Frontal cortex (tissue), 3 donors: ENCODE measurements at regions not wholly inside any gene's neighbourhood (a gene's known extent, or its start where the extent isn't known, plus 50 kb on each side); places are given as distances from the start of the nearest gene placed in this dataset.

ENCODE experiments used
- DNase-seq, 2 donors: peaks; one replicate each; pipeline ENCODE4 v3.0.0; 2012; ENCODE audit warnings: low spot score in 2 of 2
- FAIRE-seq: peaks from 2 replicates; lab custom pipeline; 2012; peaks lifted over from hg19 to GRCh38; lab: Jason Lieb, UNC
- donor health status: control.
- donor health status: control.
- donor health status: control.

DNA sequence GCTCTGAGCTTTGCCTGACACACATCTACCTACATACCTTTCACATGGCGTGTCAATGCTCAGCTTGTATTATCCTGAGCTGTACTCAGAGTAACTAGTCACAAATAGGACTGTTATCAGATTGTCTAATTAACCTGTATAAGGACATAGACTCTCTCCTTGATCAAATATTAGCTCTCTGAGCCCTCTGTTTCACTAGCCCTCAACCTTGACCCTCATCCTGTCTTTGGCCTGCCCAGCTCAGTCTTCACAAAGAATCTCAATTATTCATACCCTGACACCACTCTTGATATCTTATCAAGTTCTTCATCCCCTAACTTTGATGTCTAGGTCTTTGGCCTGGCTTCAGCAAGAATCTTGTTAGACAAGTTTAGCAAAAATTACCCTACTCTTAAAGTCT is 320.7 kb upstream of the PCDH7 start:
- DNase-seq (no peak), FAIRE-seq (no peak)

DNA sequence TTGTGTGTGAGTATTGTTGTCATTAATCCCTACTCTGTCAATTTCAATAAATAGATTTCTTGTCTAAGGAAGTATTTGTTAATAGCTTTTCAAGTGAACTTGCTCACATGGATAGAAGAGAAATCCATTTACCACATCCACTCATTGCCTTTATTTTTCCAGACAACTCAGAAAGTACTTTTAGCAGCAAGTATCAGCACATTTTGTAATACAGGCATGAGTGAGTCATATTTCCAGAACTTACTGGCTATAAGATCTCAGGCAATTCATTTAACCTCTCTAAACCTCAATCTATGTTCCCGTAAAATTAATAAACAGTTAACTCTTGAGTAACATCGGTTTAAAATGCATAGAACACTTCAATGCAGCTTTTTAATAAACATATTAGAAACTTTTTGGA is 317.9 kb upstream of the PCDH7 start:
- DNase-seq, result no peak
- FAIRE-seq, result no peak

DNA sequence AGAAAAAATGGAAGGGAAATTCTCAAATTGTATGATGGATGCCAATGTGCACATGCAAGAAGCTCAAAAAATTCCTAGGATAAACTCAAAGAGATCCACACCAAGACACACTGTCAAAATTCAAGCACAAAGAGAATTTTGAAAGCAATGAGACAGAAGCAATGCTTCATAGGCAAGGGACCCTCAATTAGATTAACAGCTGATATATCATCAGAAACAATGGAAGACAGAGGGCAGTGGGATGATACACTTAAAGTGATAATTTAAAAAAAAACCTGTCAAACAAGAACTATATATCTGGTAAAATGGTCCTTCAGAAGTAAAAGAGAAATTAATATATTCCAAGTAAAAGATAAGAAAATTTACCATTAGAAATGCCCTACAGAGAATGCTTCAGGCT is 306.3 kb upstream of the PCDH7 start:
- DNase-seq, result no peak
- no peak for FAIRE-seq

DNA sequence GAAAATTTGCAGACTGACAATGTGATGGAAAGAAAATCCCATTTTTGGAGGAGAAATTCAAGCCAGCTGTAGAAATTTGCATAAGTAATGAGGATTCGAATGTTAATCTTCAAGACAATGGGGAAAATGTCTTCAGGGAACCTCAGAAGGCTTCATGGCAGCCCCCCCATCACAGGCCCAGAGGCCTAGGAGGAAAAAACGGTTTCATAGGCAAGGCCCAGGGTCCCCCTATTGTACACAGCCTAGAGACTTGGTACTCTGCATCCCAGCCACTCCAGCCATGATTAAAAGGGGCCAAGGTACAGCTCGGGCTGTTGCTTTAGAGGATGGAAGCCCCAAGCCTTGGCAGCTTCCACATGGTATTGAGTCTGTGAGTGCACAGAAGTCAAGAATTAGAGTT is 303.6 kb upstream of the PCDH7 start:
- FAIRE-seq (no peak), DNase-seq (no peak)

DNA sequence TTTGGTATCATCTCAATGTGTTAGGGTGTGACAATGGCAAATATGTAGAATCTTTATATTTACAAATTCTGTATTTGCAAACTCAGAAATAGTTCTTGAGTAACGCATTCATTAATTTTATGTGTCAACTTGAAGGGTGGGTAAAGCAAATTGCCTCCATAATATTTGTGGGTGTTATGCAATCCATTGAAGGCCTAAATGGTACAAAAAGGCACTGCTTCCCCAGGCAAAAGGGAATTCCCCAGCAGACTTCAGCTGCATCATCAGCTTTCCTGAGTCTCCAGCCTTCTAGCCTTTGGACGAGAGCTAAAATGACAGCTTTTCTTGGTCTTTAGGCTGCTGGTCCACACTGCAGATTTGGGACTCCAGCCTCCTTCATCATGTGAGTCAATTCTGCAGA is 292.2 kb upstream of the PCDH7 start:
- FAIRE-seq, result no peak
- no peak for DNase-seq

DNA sequence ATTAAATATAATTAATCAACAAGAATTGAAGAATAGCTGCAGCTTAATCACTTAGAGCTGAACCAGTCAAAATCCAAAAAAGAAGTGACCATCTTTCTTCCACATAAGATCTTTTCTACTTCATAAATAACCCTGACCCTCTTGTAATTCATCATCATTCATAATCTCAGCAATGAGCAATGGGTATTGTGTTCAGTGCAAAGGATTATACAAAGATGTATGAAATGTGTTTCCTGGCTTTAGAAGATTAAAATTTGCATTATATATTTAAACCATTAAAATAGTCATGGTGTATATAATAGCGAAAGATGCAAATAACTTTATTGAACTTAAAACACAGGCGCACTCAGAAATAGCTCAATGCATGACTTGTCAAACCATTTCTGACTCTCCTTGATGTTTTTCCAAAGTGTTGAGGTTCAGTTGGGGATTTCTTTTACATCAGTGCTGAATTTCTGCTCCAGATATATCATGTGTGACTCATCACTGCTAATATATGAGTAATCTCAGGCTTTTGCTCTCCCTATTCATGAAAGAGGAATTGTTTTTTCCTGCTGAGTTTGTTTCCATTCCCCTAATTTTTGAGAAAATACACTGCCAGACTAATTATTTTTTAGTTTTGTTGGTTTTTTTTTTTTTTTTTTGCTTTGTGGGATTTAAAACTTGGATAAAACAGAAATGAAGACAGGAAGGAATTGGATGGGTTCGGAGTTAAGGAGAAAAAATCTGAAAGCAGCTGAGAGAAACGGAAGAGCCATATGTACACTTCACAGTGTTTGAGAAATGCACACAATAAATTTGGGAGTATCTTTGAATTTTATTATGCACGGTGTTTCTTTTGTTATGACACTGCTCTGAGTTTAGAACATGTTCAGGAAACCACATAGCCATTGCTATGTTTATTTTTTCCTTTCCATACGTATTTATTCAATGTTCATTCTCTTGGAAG is 290.1 kb upstream of the PCDH7 start:
- DNase-seq (no peak), FAIRE-seq (no peak)

DNA sequence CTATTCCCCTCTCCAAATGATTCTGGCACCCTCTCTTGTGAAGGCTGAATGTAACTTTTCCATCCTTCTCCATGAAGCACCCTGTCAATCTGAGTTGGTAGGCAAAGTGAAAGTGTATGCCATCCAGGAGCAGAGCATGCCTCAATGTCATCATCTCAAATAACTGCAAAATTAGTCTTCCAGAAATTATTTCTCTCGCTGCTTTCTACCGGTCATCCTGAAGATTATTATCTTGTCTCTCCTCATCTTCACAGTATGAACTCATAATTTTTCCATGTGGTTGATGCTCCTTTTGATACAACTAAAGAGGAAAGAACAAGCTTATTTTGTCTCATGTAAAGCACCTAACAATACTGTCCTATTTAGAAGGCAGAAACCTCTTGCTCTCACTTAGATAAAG is 285.5 kb upstream of the PCDH7 start:
- FAIRE-seq (no peak), DNase-seq (no peak)

DNA sequence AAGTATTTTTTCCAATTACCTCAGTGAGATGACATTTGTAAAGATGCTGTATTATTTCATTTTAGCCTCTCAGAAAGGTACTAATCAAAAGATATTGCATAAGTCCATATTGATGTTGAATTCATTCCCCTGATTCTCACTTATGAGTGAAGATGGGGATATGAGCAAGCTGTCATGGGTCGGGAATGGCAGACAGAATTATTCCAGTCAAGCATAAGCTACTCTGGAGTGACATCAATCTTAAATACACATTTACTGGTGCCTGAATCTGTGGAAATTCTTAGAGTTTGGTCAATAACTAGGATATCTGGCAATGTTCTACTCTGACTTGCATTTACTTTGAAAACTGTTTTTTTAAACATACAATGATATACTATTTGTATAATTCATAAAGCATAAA is 283.8 kb upstream of the PCDH7 start:
- FAIRE-seq (no peak), DNase-seq (no peak)

DNA sequence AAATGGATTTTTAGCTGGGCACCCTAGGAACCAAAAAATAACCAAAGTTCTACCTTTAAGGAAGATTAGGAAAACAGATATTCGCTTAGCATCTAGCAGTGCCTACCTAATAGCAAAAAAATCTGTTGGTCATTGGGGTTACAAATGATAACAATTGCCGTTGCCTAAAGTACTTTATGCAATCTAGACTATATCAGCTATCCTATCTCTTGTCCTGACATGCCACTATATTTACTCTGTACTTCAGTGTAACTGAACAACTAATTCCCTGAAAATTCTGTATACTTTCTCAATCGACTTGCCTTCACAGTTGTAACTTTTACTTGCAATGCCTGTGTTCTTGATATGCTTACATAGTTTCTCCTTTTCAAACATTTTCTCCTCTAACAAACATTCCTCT is 282.9 kb upstream of the PCDH7 start:
- FAIRE-seq, result no peak

DNA sequence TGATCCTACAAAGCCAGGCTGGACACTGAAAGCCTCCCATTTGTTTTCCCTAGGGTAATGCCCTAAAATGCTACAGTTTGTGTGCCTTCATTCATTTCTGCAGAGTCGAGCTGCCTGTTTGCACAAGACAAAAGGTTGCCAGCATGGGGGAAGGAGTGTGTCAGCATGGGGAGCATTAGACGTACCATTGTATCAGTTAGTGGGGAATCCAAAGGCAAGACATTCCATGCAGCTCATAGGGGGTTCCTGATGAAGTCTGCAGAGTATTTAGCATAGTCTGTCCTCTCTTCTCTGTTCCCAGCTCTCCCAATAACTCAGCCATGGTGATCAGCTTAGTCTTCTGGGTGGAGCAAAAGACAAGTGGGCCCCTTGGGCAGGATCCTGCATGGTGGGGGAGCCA is 276.9 kb upstream of the PCDH7 start:
- DNase-seq, result no peak
- FAIRE-seq, result no peak

More for the DNA sequence above, 282.9 kb upstream of the PCDH7 start:
- DNase-seq, result no peak

DNA sequence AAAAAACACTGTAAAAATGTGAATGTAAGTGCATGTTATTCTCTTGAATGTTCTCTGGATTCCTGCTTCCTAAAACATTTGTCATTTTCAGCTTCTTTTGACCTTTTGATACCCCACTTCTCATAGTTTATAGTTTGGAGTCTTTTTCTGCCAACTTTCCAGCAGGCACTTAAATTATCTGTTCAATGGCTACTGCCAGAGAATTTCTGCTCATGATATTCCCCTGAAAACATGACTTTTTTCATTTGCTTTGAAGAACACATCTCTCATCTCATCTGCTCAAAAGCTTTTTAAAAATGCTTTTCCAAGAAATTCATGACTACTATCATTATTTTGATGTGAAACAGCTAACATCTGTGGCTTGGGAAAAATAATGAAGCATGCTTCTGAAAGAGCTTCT is 269.7 kb upstream of the PCDH7 start:
- no peak for DNase-seq
- no peak for FAIRE-seq

DNA sequence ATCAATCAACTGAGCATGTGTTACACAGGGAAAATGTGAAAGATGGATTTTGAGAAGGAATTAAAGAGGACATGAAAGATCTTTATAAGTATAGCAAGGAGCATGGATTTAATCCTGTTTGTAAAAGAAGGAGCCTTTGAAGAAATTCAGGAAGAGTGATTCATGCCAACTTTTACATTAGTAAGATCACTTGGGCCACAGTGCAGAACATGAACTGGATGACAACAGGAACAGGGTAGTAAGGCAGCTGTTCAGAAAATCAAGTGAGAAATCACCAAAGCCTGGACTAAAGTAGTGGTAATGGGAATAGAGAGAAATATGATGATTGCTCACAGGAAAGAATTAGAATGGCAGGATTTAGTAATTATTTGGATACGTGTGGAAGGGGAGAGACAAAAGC is 265.7 kb upstream of the PCDH7 start:
- DNase-seq (no peak), FAIRE-seq (no peak)

DNA sequence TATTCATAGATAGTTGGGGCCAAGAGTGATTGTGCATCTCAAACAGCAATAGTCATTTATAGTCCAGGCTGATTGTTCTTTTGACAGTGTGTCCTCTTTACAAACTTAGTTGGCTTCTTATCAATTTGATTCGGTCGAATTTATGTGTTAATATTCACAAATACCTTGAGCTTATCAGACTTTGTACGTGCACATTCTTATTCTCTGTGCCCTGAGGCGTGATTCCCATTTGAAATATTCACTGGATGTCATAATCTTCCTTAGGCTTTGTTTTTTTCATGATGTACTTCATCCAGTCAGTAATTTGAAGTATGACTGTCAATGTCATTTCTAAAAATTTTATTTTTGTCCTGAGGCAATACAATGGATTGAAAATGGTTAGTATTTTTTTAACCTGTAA is 263.5 kb upstream of the PCDH7 start:
- FAIRE-seq (no peak), DNase-seq (no peak)

DNA sequence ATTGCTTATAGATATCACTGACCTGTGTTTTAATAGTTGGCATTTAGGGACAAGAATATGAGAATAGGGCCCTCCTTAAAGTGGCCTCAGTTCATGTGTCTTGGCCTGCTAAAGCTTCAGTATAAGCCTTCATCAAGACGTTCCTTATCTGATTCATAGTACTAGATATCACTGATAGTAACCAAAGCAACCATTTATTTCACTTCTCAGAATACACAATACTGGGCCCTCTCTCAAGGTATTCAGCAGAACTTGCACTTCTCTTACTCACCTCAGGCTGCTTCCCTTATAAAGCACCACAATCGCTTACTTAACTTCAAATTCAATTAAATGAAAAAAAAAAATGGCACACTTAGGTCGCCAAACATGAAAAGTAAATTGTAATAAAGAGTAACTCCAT is 259.4 kb upstream of the PCDH7 start:
- FAIRE-seq (no peak), DNase-seq (no peak)

DNA sequence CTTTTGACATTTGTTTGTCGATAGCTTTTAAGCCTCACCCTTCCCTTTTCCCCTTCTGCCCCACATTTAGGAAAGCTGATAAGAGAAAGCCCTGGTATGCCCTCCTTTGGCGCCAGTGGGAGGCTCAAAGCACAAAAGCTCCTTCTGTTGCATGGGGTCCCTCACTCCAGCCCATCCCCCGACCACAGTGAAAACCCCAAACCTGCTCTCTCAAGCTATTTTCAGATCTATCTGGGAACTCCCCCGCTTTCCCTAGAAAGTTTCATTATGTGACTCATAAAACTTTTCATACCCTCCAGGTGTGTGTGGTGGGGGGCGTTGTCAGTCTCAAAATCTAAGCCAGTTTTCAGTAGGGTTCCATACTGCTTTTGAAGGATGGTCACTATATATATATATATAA is 259.0 kb upstream of the PCDH7 start:
- no peak for DNase-seq
- FAIRE-seq, result no peak

DNA sequence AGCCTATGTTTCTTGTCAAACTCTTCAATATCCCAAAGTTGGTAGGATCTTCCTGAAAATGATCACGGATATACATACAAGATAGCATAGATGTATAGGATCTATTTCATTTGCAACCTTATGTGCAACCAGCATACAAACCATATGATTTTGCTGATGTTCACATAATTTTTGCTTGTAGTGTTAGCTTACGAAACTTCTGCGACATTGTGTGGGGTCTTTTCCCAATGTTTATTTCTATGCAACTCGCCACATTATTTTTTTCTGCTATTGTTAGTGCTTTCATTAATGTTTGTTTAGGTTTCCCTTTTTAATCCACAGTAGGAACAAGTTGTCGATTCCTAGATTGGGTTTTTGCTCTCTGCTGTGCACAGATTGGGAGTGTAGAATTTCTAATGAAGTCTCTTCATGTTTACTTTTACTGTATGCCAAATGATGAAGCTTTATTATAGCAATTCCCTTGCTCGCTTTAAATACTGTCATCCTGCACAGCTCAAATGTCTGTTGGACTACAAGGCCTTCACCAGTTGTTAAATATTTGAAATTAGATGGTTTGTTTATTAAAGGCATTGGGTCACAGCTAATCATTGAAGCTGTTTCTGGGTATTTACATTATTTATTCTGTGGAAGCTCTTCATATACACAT is 257.6 kb upstream of the PCDH7 start:
- DNase-seq, result no peak
- FAIRE-seq, result no peak

DNA sequence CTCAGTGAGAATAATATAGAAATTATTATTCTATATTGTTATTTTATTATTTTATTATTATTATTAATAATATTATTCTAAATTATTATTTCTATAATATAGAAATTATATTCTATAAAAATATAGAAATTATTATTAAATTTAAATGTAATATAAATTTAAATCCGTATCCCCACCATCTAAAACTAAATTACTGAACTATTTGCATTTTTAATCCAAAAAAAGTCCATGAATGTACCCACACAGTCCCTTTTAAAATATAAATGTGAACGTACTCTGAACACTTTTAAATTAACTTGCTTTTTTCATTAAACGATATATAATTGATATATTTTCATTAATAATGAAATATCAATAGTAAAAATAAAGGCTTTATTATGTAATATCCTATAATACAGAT is 248.3 kb upstream of the PCDH7 start:
- FAIRE-seq (no peak), DNase-seq (no peak)

DNA sequence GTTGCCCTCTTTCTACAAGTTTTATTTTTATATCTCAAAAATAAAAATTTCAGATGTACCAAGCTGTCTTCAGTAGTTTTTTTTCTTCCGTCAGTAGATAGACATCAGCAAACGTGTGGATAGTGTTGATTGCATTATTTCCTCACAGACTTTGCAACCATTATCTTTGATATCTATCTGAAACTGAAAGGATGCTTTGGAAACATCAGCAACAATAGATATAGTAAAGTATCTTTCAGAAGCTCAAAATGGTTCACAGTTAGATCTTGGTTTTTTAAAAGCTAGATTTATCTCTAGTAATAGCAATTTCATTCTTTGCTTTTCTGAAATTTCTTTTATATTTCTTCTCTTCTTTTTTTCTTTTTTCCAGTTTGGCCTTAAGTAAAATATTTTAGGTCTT is 246.9 kb upstream of the PCDH7 start:
- DNase-seq (no peak), FAIRE-seq (no peak)

DNA sequence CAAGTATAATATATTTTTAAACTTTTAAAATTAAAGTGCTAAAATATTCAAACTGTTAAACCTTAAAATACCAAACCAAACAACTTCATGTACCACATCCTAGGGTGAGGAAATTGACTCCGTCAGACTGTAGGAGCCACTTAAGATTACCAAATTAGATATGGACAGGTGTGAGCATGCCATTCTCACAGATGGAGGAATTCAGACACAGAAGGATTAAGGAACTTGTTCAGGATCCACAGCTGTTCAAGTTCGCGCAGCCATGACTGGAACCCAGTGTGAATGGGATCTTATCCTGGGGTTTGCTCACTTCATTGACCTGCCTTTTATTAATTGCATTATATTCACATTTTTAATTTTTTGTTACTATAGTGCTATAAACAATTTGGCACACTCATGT is 224.9 kb upstream of the PCDH7 start:
- DNase-seq, result no peak
- no peak for FAIRE-seq

DNA sequence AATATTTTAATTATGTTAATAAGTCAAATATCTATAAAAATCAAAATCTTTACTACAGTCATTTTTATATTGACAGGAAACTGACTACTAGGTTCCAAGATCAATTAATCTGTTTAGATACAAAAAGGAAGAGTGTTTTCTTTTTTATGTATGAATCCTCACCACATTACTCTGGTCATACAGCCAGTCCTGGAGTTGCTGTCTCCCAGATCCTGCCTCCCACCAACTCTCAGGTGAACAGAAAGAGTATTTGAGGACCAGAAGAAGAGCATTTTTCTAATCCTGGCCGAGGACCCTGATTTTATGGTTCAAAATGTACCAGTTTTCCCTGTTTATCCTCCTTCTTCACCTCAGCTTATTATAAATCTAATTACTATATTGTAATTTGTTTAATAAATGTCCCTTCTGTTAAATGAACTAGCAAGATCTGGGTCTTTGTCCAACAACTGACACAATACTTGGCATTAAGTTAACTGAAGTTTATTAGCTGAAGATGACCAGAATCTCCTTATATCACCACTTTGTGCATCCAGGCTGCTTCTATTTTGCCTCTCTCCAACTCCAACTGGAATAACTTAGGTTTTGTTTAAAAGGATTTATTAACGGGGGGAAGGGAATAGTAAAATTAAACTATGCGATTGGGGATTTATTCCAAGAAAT is 224.4 kb upstream of the PCDH7 start:
- DNase-seq (no peak), FAIRE-seq (no peak)

DNA sequence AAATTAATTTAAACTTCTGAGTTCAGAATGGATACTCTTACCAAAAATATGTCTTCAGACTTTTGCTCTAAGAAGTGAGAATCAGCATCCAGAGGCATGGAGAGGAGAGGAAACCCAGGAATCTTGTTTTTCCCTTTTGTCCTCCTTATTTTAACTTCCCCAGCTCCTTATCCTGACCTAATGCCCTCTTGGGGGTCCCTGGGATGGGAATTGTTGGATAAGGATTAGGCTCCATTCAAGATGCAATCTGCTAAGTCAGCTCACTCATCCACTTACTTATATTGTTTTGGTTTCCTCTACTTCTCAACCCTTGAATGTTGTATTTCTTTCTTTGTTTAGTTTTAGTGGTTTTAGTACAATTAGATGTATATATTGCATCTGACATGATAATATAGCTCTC is 208.4 kb upstream of the PCDH7 start:
- DNase-seq (no peak), FAIRE-seq (no peak)
